Parathyroid adenoma (tissue), 2 donors: ENCODE measurements at regions not wholly inside any gene's neighbourhood (a gene's known extent, or its start where the extent isn't known, plus 50 kb on each side); places are given as distances from the start of the nearest gene placed in this dataset.
A peak's percentile ranks its signal among the peaks of the same experiment; 100 is the strongest.
"Not testable (repeated sequence)": the region's sequence is repeated elsewhere in the genome, so short reads cannot be mapped to it uniquely, and the experiment has no call there.

Experiments used
- H2AFZ ChIP-seq: fragments of 300-600 bp; sonication (generic); one replicate; pipeline ENCODE4 v1.7.0; 2017; ENCODE audit warnings: antibody characterized with exemption, mild to moderate bottlenecking
- H3K27ac ChIP-seq: fragments of 300-600 bp; sonication (generic); one replicate; pipeline ENCODE4 v1.7.0; 2017
- H3K27me3 ChIP-seq: fragments of 300-600 bp; sonication (generic); one replicate; pipeline ENCODE4 v1.7.0; 2017; ENCODE audit warnings: low read length; ENCODE audit not compliant: control insufficient read depth, insufficient read depth
- H3K36me3 ChIP-seq: fragments of 300-600 bp; sonication (generic); one replicate; pipeline ENCODE4 v1.7.0; 2017; ENCODE audit warnings: low read length; ENCODE audit not compliant: control insufficient read depth, insufficient read depth
- H3K4me1 ChIP-seq: fragments of 300-600 bp; sonication (generic); one replicate; pipeline ENCODE4 v1.7.0; 2017; ENCODE audit warnings: control low read depth
- H3K4me2 ChIP-seq: fragments of 300-600 bp; sonication (generic); one replicate; pipeline ENCODE4 v1.7.0; 2017; ENCODE audit warnings: low read length
- H3K4me3 ChIP-seq: fragments of 300-600 bp; sonication (generic); one replicate; pipeline ENCODE4 v1.7.0; 2017; ENCODE audit warnings: low read depth, low read length
- H3K79me2 ChIP-seq: fragments of 300-600 bp; sonication (generic); one replicate; pipeline ENCODE4 v1.7.0; 2017; ENCODE audit warnings: control low read depth
- H3K9ac ChIP-seq: fragments of 300-600 bp; sonication (generic); one replicate; pipeline ENCODE4 v1.7.0; 2017; ENCODE audit warnings: mild to moderate bottlenecking
- H3K9me3 ChIP-seq: fragments of 300-600 bp; sonication (generic); one replicate; pipeline ENCODE4 v1.7.0; 2017; ENCODE audit warnings: low read length; ENCODE audit not compliant: control insufficient read depth
- CTCF ChIP-seq: fragments of 300-600 bp; sonication (generic); IDR thresholded peaks from one replicate; pipeline ENCODE4 v1.7.0; 2017; ENCODE audit warnings: antibody characterized with exemption, mild to moderate bottlenecking
- donor health status: primary hyperparathyroidism.

DNA sequence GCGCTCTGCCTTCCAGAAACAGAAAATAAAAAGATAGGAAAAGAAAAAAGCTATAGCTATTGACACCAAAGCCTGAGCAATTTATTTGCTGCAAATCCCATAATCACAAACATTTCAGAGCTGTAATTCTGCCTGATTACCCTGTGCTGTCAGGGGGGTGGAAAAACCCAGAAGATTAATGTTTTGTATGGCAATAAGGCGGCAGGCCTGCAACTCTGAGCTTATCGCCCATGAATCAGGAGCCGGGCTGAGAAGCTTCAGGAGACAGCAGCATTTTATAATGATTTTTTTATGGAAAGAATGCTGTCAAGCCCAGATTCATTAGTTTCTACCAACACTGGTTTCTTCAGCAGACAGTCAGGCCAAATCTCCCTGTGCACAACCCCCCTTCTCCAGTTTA is 82.6 kb upstream of the TMEM164 start:
- TF ChIP-seq CTCF: no peak
- no peaks in the 10 kb centered on the region for H3K9me3 ChIP-seq
- no peak overlapping the region for H3K9ac ChIP-seq
- no peaks in the 10 kb centered on the region for H3K27me3 ChIP-seq
- H3K36me3 ChIP-seq: no peaks in the 10 kb centered on the region
- H3K4me1 ChIP-seq: no peaks in the 10 kb centered on the region
- H3K4me3 ChIP-seq: no peak overlapping the region
- no peak overlapping the region for H3K4me2 ChIP-seq
- peak overlapping the region; percentile 54 for H2AFZ ChIP-seq
- no peaks in the 10 kb centered on the region for H3K79me2 ChIP-seq
- no peak overlapping the region for H3K27ac ChIP-seq

DNA sequence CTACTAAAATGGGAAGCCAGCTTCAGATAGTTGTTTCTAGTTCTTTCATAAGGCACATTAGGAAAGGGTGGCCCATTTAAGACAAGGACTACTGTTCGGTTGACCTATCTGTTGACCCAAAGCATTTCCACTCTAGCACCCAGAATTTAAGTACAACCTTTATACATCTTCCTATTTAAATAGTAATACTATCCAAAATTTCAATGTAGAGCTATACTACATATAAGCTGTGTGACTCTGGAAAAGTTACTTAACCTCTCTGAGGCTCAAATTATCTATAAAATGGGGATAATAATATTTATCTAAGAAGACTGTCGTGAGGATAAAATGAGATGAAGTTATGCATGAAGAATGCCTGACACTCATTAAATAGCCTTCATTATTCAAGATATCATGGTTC is 82.0 kb upstream of the TMEM164 start:
- Histone ChIP-seq H3K4me2 (no peak overlapping the region), H3K9me3 (no peaks in the 10 kb centered on the region), H3K79me2 (no peaks in the 10 kb centered on the region), H3K4me1 (no peaks in the 10 kb centered on the region), H3K4me3 (no peak overlapping the region), H3K9ac (no peak overlapping the region), H3K27me3 (no peaks in the 10 kb centered on the region), H2AFZ (peak overlapping the region; percentile 54), H3K36me3 (no peaks in the 10 kb centered on the region), H3K27ac (no peak overlapping the region)
- no peak for TF ChIP-seq CTCF

DNA sequence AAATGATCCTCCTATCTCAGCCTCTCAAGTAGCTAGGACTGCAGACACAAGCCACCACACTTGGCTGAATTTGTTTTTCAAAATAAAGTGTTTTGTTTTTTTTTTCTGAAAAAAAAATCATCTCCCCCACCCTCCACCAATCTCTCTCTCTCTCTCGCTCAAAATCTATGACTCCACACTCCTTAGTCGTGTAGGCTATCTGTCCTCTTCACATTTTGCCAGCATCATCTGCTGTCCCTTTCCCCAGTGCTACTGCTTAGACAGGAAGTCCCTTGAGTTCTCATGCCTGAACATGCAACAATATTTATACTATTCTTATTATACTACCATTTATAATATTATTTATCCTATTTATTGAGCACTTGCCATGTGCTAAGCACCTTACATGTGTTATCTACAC is 80.7 kb upstream of the TMEM164 start:
- no peaks in the 10 kb centered on the region for H3K79me2 ChIP-seq
- no peaks in the 10 kb centered on the region for H3K27me3 ChIP-seq
- H3K4me2 ChIP-seq: no peak overlapping the region
- H2AFZ ChIP-seq: no peak overlapping the region
- H3K9ac ChIP-seq: no peak overlapping the region
- no peaks in the 10 kb centered on the region for H3K9me3 ChIP-seq
- H3K4me3 ChIP-seq: no peak overlapping the region
- H3K4me1 ChIP-seq: peaks cover 10% of the 10 kb centered on the region
- no peaks in the 10 kb centered on the region for H3K36me3 ChIP-seq
- H3K27ac ChIP-seq: no peak overlapping the region
- TF ChIP-seq CTCF: no peak

GRCh38 chrX:109925003-109925402 is 77.9 kb upstream of the TMEM164 start:
- H3K79me2 ChIP-seq, H3K36me3 ChIP-seq, H3K9ac ChIP-seq, H3K4me3 ChIP-seq, H3K27ac ChIP-seq, H3K27me3 ChIP-seq, H3K4me2 ChIP-seq, H2AFZ ChIP-seq, H3K9me3 ChIP-seq: not testable (repeated sequence)
- H3K4me1 ChIP-seq: peaks cover 19% of the 10 kb centered on the region

DNA sequence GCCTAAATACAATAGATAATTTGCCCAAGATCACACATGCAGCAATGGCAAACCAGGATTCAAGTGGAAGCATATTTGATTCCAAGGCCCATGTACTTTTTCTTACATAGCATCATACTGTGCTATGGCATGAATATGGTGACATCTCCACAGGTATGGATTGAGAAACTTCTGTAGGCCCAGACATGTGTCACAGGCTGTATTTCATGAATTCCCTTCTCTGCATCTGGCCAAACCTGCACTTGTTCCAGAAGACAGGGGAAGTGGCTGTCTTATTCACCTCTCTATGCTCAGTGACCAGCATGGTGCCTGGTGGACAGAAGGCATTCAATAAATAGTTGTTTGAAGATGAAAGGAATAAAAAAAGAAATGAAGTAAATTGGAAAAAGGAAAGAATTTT is 77.3 kb upstream of the TMEM164 start:
- no peak for TF ChIP-seq CTCF
- peaks cover 19% of the 10 kb centered on the region for H3K4me1 ChIP-seq
- no peaks in the 10 kb centered on the region for H3K9me3 ChIP-seq
- H3K79me2 ChIP-seq: no peaks in the 10 kb centered on the region
- no peak overlapping the region for H3K4me2 ChIP-seq
- no peaks in the 10 kb centered on the region for H3K27me3 ChIP-seq
- H3K4me3 ChIP-seq: no peak overlapping the region
- no peaks in the 10 kb centered on the region for H3K36me3 ChIP-seq
- H3K9ac ChIP-seq: no peak overlapping the region
- no peak overlapping the region for H2AFZ ChIP-seq
- H3K27ac ChIP-seq: peak overlapping the region; percentile 82
